CD4-positive, alpha-beta T cell treated with Interleukin-6 at 100 ng/mL for 8 hours (primary cell): ENCODE measurements at regions not wholly inside any gene's neighbourhood (a gene's known extent, or its start where the extent isn't known, plus 50 kb on each side); places are given as distances from the start of the nearest gene placed in this dataset.

ENCODE experiments used
- DNase-seq: peaks from one replicate; pipeline ENCODE4 v3.0.0-alpha.2; 2020; ENCODE audit warnings: mixed read lengths, low spot score

GRCh38 chr15:97023488-97023844, 693.0 kb downstream of the NR2F2 start:
- no peak for DNase-seq

- no peak for DNase-seq
Measured at GRCh38 chr15:97026781-97027180, 696.3 kb downstream of the NR2F2 start.

GRCh38 chr15:97027772-97028171, 697.3 kb downstream of the NR2F2 start:
- no peak for DNase-seq

- no peak for DNase-seq
Measured at GRCh38 chr15:97030251-97030650, 699.8 kb downstream of the NR2F2 start.

GRCh38 chr15:97036301-97036700, 705.8 kb downstream of the NR2F2 start:
- DNase-seq, result no peak

- no peak for DNase-seq
Measured at GRCh38 chr15:97037080-97037479, 706.6 kb downstream of the NR2F2 start.

GRCh38 chr15:97045666-97046421, 715.3 kb downstream of the NR2F2 start:
- DNase-seq, result no peak

- DNase-seq, result no peak
Measured at GRCh38 chr15:97052513-97052912, 722.0 kb downstream of the NR2F2 start.

- DNase-seq, result no peak
Measured at GRCh38 chr15:97053635-97054034, 723.1 kb downstream of the NR2F2 start.

- no peak for DNase-seq
Measured at GRCh38 chr15:97057503-97057902, 727.0 kb downstream of the NR2F2 start.

- no peak for DNase-seq
Measured at GRCh38 chr15:97059281-97059680, 728.8 kb downstream of the NR2F2 start.

GRCh38 chr15:97061392-97061791, 730.9 kb downstream of the NR2F2 start:
- DNase-seq, result no peak

GRCh38 chr15:97071668-97072067, 741.2 kb downstream of the NR2F2 start:
- no peak for DNase-seq

- DNase-seq, result no peak
Measured at GRCh38 chr15:97072545-97072944, 742.0 kb downstream of the NR2F2 start.

GRCh38 chr15:97076011-97076410, 745.5 kb downstream of the NR2F2 start:
- no peak for DNase-seq

GRCh38 chr15:97077975-97078374, 747.5 kb downstream of the NR2F2 start:
- no peak for DNase-seq

GRCh38 chr15:97078591-97078990, 748.1 kb downstream of the NR2F2 start:
- no peak for DNase-seq

GRCh38 chr15:97081666-97082226, 751.2 kb downstream of the NR2F2 start:
- no peak for DNase-seq

GRCh38 chr15:97082830-97083229, 752.3 kb downstream of the NR2F2 start:
- no peak for DNase-seq

- DNase-seq, result no peak
Measured at GRCh38 chr15:97084650-97085049, 754.1 kb downstream of the NR2F2 start.

- DNase-seq, result no peak
Measured at GRCh38 chr15:97085731-97086130, 755.2 kb downstream of the NR2F2 start.

- DNase-seq, result no peak
Measured at GRCh38 chr15:97087006-97087741, 756.7 kb downstream of the NR2F2 start.

GRCh38 chr15:97091093-97091492, 760.6 kb downstream of the NR2F2 start:
- DNase-seq, result no peak
